ENCODE measurements at regions not wholly inside any gene's neighbourhood (a gene's known extent, or its start where the extent isn't known, plus 50 kb on each side); places are given as distances from the start of the nearest gene placed in this dataset.

DNA sequence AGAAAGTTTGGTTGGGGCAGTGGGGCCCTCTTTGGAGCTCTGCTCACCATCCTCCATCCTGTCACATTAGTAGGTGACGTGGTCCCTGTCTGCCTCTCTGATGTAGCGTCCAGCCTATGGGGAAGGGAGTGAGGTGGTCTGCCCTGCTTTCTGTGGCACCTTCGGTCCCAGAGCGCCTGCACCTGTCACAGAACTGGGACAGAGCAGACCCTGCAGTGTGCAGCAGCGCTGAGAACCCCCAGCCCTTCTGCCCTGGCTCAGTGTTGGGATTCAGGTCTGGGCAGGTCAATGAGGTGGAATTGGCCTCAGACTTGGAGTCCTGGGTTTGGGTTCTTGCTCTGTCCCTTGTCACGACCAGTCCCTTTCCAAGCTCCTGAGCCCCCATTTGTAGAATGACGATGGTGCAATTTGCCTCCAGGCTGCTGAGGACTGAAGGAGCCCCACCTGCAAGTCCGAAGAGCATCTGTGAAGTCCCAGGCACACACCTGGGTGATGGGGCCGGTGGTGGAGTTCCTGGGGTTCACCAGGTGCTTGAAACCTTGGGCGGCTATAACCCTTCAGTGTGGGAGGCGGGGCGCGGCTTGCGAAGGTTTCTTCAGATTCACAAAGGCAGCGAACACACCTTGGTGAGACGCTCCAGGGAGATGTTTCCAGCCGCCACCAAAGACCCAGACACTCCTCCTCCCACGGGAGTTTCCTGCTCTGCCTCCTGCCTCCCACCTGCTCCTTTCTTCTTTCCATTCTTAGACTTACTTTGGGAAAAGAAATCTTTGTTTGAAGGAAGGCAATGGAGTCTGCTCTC lies 265.4 kb upstream of the HDAC4 start:
- H3K4me3 Mint-ChIP-seq: no peak overlapping the region
- H3K4me1 Mint-ChIP-seq: no peaks in the 10 kb centered on the region
- ATAC-seq (ENCODE audit: low read depth in 2 of 2): no peak
- no peak overlapping the region for H3K27ac Mint-ChIP-seq
- H3K36me3 Mint-ChIP-seq: no peaks in the 10 kb centered on the region
- DNase-seq: no peak
- H3K9me3 Mint-ChIP-seq: no peaks in the 10 kb centered on the region
- H3K27me3 Mint-ChIP-seq: peaks cover 18 to 38% (median 37%) of the 10 kb centered on the region in 3 donors

GRCh38 chr2:239664216-239664810 lies 263.5 kb upstream of the HDAC4 start:
- DNase-seq (no peak), ATAC-seq (ENCODE audit: low read depth in 2 of 2) (no peak)
- Mint-ChIP-seq H3K4me1 (no peaks in the 10 kb centered on the region), H3K9me3 (no peaks in the 10 kb centered on the region), H3K27me3 (peaks cover 21 to 57% (median 54%) of the 10 kb centered on the region in 3 donors), H3K36me3 (no peaks in the 10 kb centered on the region), H3K27ac (no peak overlapping the region), H3K4me3 (no peak overlapping the region)

DNA sequence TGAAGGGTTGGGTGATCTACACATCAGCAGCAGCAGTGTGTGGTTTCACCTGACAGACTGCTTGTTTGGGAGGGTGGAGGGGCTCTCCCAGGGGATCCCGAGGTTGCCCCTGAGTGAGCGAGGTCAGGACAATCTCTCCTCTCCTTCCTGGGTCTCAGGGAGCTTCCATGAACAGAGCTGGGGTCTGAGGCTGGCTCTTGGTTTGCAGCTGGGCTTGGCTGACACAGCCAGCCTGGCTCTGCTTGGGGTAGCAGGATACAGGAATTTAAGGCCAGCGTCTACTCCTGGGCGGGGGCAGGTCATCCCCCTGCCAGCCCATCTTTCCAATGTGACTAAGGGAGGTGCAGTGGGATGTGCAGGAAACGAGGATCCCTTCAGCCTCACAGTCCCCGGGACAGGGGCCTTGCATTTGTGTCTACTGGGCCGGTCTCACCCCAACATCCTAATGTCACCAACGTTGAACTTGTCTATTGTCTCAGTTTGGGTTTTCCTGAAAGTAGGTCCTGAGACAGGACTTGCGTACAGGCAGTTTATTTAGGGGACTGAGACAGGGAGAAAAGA lies 262.6 kb upstream of the HDAC4 start:
- H3K27me3 Mint-ChIP-seq: peaks cover 21 to 59% (median 58%) of the 10 kb centered on the region in 3 donors
- no peaks in the 10 kb centered on the region for H3K36me3 Mint-ChIP-seq
- ATAC-seq (ENCODE audit: low read depth in 2 of 2) (no peak), DNase-seq (no peak)
- H3K9me3 Mint-ChIP-seq: no peaks in the 10 kb centered on the region
- no peak overlapping the region for H3K4me3 Mint-ChIP-seq
- H3K27ac Mint-ChIP-seq: peak overlapping the region in 1 of 6 donors; percentile 36
- no peaks in the 10 kb centered on the region for H3K4me1 Mint-ChIP-seq

GRCh38 chr2:239662413-239663120 lies 261.7 kb upstream of the HDAC4 start:
- DNase-seq: no peak
- no peaks in the 10 kb centered on the region for H3K9me3 Mint-ChIP-seq
- H3K4me3 Mint-ChIP-seq: peak overlapping the region in 1 of 8 donors; percentile 5
- no peaks in the 10 kb centered on the region for H3K4me1 Mint-ChIP-seq
- no peaks in the 10 kb centered on the region for H3K36me3 Mint-ChIP-seq
- peaks cover 30 to 63% (median 62%) of the 10 kb centered on the region in 3 donors for H3K27me3 Mint-ChIP-seq
- no peak overlapping the region for H3K27ac Mint-ChIP-seq
- ATAC-seq (ENCODE audit: low read depth in 2 of 2): no peak

DNA sequence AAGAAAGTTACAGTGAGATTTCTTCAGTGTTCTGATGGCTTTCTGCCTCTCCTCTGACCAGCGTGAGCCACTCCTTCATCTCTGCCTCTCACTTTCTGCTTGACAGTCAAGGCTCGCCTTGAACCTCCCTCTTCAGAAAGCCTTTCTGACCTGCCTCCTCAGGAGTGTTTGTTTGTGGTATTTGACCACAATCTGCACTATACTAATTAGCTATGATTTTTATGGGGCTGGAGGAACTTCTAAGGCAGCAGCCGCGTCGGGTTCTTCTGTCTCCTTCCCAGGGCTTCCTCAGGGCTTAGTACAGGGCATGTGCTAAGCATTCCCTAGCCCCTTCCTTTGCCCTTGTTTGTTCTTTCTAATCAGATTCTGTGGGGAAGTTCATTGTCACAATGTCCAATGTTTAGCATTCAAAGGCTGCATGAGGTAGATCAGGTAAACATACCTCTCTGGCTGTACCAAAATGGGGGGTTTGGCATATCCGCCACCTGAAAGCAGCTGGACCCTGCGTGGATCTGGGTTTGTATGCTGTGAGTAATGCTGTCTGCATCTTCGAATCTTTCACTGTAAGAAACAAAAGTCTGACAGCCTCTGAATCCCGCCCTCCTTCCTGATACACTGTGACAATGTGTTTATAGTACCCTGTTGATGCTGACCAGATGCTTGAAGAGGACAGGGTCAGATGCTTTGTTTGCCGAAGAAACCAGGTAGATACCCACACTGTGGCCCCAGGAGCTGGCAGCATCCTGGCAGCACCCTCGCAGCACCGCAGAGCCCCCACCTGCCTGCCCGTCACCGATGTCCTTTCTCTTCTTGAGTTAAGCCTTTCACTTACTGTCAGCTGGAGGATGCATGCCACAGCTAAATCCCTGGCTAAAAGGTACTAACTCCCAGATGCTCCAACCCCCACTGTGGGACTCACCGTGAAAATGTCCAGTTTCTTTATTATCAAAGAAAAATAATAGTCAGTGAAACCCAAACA lies 260.8 kb upstream of the HDAC4 start:
- Mint-ChIP-seq H3K27ac (no peak overlapping the region), H3K4me3 (no peak overlapping the region)
- no peak for ATAC-seq (ENCODE audit: low read depth in 2 of 2)

DNA sequence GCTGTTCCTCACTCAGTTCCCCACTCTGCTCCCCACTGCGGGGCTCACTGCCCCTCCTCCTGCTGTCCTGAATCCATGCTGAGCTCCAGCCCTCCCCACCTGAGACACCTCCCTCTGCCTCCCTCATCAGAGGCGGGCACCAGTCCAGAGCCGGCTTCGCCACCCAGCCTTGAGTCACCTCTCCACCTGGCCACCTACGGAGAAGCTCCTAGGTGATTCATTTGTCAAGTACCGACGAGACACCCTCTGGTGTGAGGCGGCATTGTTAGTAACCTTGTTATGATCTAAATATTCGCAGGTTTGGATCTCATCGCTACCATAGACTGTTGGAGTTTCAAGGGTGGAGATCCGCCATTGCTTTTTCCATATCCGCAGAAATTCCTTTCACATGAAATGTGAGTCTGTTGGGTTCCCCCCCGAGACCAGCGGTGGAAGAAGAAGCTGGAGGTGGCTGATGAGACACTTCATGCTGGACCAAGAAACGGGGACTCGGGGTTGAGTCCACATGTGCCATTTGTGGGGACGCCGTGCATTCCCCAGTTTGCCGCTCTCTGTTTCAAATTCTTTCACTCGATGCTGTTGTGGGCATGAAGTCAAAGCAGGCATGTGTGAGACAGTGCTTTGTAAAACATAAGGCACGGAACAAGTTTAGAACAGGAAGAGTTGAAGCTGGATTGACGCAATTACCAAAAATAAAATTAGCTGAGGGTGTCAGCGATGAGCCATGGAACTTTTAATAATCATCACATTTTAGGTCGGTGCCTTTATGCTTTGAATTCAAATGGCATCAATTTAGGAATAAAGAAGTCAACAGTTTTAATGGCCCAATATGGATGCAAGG lies 259.8 kb upstream of the HDAC4 start:
- Mint-ChIP-seq H3K27me3 (peaks cover 31 to 70% (median 70%) of the 10 kb centered on the region in 3 donors), H3K4me3 (peak overlapping the region in 1 of 8 donors; percentile 22), H3K36me3 (no peaks in the 10 kb centered on the region), H3K9me3 (no peaks in the 10 kb centered on the region), H3K4me1 (no peaks in the 10 kb centered on the region), H3K27ac (no peak overlapping the region)
- DNase-seq (no peak), ATAC-seq (ENCODE audit: low read depth in 2 of 2) (no peak)

More for the DNA sequence above, 260.8 kb upstream of the HDAC4 start:
- H3K9me3 Mint-ChIP-seq: no peaks in the 10 kb centered on the region
- no peaks in the 10 kb centered on the region for H3K4me1 Mint-ChIP-seq
- H3K36me3 Mint-ChIP-seq: no peaks in the 10 kb centered on the region
- H3K27me3 Mint-ChIP-seq: peaks cover 31 to 70% (median 70%) of the 10 kb centered on the region in 3 donors
- no peak for DNase-seq

DNA sequence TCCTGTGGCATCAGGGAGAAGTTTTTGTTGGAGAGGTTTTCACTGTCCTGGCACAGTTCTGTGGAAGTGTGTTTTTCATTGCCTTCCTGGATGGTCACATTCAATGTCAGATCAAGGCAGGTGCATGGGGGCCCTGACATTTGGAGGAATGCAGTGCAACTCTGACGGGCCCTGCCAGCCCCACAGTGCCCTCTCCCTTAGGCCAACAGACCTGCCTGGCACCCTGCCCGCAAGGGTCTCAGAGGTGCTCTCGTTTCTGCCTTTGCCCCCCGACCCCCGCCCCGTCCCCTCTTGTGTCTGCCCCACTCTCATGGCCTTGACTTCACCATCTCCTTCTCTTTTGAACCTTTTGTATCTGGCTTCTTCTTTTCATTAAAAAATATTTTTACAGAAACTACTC lies 257.2 kb upstream of the HDAC4 start:
- Mint-ChIP-seq H3K27ac (no peak overlapping the region), H3K36me3 (no peaks in the 10 kb centered on the region), H3K9me3 (no peaks in the 10 kb centered on the region), H3K27me3 (peaks cover 30 to 50% (median 49%) of the 10 kb centered on the region in 3 donors), H3K4me1 (no peaks in the 10 kb centered on the region), H3K4me3 (no peak overlapping the region)
- DNase-seq (no peak), ATAC-seq (ENCODE audit: low read depth in 2 of 2) (no peak)

DNA sequence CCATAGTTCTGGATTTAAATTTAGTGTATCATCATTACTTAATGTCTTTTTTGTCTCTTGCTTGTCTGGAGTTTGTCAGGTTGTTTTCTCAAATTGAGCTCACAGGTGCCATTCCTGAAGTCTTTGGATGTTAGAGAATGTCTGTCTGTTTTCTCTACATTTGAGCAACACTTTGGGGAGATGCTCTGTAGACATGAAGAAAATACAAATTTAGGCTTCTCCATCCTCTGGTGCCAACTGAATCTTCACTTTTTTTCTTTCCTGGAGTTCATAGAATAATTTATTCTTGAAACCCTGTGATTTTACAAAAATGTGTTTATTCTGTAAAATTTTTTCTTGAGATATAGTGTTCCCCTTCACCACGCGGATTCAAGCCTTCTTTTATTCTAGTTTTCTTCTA lies 256.4 kb upstream of the HDAC4 start:
- Mint-ChIP-seq H3K36me3 (no peaks in the 10 kb centered on the region), H3K27ac (no peak overlapping the region), H3K4me3 (no peak overlapping the region), H3K9me3 (no peaks in the 10 kb centered on the region), H3K27me3 (peaks cover 23 to 43% (median 41%) of the 10 kb centered on the region in 3 donors), H3K4me1 (no peaks in the 10 kb centered on the region)
- DNase-seq (no peak), ATAC-seq (ENCODE audit: low read depth in 2 of 2) (no peak)

GRCh38 chr2:239654266-239654665 lies 253.4 kb upstream of the HDAC4 start:
- H3K9me3 Mint-ChIP-seq: peaks cover 0 to 8% (median 2%) of the 10 kb centered on the region in 7 donors
- DNase-seq: no peak
- ATAC-seq (ENCODE audit: low read depth in 2 of 2): no peak
- H3K36me3 Mint-ChIP-seq: peaks cover 0 to 3% of the 10 kb centered on the region in 2 donors
- H3K27ac Mint-ChIP-seq: no peak overlapping the region
- no peak overlapping the region for H3K4me3 Mint-ChIP-seq
- peaks cover 15 to 27% (median 20%) of the 10 kb centered on the region in 3 donors for H3K27me3 Mint-ChIP-seq
- H3K4me1 Mint-ChIP-seq: no peaks in the 10 kb centered on the region

DNA sequence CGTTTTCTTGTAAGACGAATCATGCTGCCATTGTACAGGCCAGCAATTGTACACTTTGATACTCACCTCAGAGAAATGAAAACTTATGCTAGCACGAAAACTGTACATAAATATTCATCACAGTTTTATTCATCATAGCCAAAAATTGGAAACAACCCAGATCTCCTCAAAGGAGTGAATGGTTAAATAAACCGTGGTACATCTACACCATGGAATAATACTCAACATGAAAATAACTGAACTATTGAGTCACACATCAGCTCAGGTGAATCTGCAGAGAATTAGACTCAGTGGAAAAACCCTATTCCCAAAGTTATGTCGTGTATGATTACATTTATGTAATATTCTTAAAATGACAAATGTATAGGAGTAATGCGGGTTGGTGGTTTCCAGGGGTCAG lies 251.0 kb upstream of the HDAC4 start:
- Mint-ChIP-seq H3K27ac (no peak overlapping the region), H3K36me3 (peaks cover 0 to 8% of the 10 kb centered on the region in 2 donors), H3K9me3 (peaks cover 2 to 12% (median 5%) of the 10 kb centered on the region in 7 donors), H3K4me1 (no peaks in the 10 kb centered on the region), H3K4me3 (no peak overlapping the region), H3K27me3 (peaks cover 10 to 31% (median 13%) of the 10 kb centered on the region in 3 donors)
- ATAC-seq (ENCODE audit: low read depth in 2 of 2) (no peak), DNase-seq (no peak)

- Mint-ChIP-seq H3K27me3 (peaks cover 10 to 37% (median 19%) of the 10 kb centered on the region in 3 donors), H3K4me1 (no peaks in the 10 kb centered on the region), H3K36me3 (peaks cover 0 to 8% of the 10 kb centered on the region in 2 donors), H3K4me3 (no peak overlapping the region), H3K9me3 (peaks cover 2 to 12% (median 5%) of the 10 kb centered on the region in 7 donors), H3K27ac (no peak overlapping the region)
- no peak for DNase-seq
- no peak for ATAC-seq (ENCODE audit: low read depth in 2 of 2)
Measured at GRCh38 chr2:239650674-239651073, 249.9 kb upstream of the HDAC4 start.

DNA sequence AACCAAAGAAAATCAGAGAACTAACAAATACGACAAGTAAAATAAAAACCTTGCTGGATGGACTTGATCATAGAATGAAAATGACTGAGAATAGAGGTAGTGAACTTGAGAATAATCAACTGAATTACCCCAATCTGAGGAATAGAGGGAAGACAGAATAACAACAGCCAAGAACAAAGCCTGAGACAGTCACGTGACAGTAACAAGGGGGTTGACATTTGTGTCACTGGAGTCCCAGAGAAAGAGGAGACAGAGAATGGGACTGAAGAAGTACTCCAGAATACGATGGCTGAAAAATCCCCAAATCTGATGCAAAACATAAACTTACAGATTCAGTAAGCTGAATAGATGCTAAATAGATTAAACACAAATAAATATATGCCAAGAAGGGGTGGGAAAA lies 248.5 kb upstream of the HDAC4 start:
- no peak overlapping the region for H3K27ac Mint-ChIP-seq
- H3K9me3 Mint-ChIP-seq: peaks cover 2 to 14% (median 5%) of the 10 kb centered on the region in 7 donors
- no peak for ATAC-seq (ENCODE audit: low read depth in 2 of 2)
- no peak for DNase-seq
- peaks cover 0 to 8% of the 10 kb centered on the region in 2 donors for H3K36me3 Mint-ChIP-seq
- no peak overlapping the region for H3K4me3 Mint-ChIP-seq
- H3K4me1 Mint-ChIP-seq: no peaks in the 10 kb centered on the region
- H3K27me3 Mint-ChIP-seq: peaks cover 10 to 37% (median 19%) of the 10 kb centered on the region in 3 donors
